Parathyroid adenoma (tissue), 2 donors: ENCODE measurements at regions not wholly inside any gene's neighbourhood (a gene's known extent, or its start where the extent isn't known, plus 50 kb on each side); places are given as distances from the start of the nearest gene placed in this dataset.

Experiments used
- H2AFZ ChIP-seq: fragments of 300-600 bp; sonication (generic); one replicate; pipeline ENCODE4 v1.7.0; 2017; ENCODE audit warnings: antibody characterized with exemption, mild to moderate bottlenecking
- H3K27ac ChIP-seq: fragments of 300-600 bp; sonication (generic); one replicate; pipeline ENCODE4 v1.7.0; 2017
- H3K27me3 ChIP-seq: fragments of 300-600 bp; sonication (generic); one replicate; pipeline ENCODE4 v1.7.0; 2017; ENCODE audit warnings: low read length; ENCODE audit not compliant: control insufficient read depth, insufficient read depth
- H3K36me3 ChIP-seq: fragments of 300-600 bp; sonication (generic); one replicate; pipeline ENCODE4 v1.7.0; 2017; ENCODE audit warnings: low read length; ENCODE audit not compliant: control insufficient read depth, insufficient read depth
- H3K4me1 ChIP-seq: fragments of 300-600 bp; sonication (generic); one replicate; pipeline ENCODE4 v1.7.0; 2017; ENCODE audit warnings: control low read depth
- H3K4me2 ChIP-seq: fragments of 300-600 bp; sonication (generic); one replicate; pipeline ENCODE4 v1.7.0; 2017; ENCODE audit warnings: low read length
- H3K4me3 ChIP-seq: fragments of 300-600 bp; sonication (generic); one replicate; pipeline ENCODE4 v1.7.0; 2017; ENCODE audit warnings: low read depth, low read length
- H3K79me2 ChIP-seq: fragments of 300-600 bp; sonication (generic); one replicate; pipeline ENCODE4 v1.7.0; 2017; ENCODE audit warnings: control low read depth
- H3K9ac ChIP-seq: fragments of 300-600 bp; sonication (generic); one replicate; pipeline ENCODE4 v1.7.0; 2017; ENCODE audit warnings: mild to moderate bottlenecking
- H3K9me3 ChIP-seq: fragments of 300-600 bp; sonication (generic); one replicate; pipeline ENCODE4 v1.7.0; 2017; ENCODE audit warnings: low read length; ENCODE audit not compliant: control insufficient read depth
- TF ChIP-seq, protein P1 (sequence below): fragments of 300-600 bp; sonication (generic); IDR thresholded peaks from one replicate; pipeline ENCODE4 v1.7.0; 2017; ENCODE audit warnings: antibody characterized with exemption, mild to moderate bottlenecking
- donor health status: primary hyperparathyroidism.

DNA sequence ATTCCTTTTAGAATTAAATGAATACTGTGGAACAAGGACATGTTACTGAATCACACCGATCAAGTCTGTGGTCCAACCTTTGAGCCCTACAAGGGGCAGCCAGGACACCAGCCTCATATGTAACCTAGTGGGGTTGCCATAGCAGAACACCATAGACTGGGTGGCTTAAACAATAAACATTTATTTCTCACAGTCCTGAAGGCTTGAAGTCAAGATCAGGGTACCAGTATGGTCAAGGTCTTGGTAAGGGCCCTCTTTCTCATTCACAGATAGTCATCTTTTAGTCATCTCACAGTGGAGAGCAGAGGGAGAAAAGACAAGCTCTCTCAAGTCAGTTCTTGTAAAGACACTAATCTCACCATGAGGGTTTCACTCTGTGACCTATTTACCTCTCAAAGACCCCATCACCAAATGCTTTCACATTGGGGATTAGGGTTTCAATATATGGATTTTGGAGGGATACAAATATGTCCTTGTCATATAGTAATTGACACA lies 422.5 kb downstream of the GADD45G start:
- Histone ChIP-seq H3K79me2 (no peaks in the 10 kb centered on the region), H2AFZ (no peak overlapping the region), H3K4me2 (peak overlapping the region; percentile 1), H3K27ac (peak overlapping the region; percentile 65), H3K27me3 (no peaks in the 10 kb centered on the region), H3K9me3 (no peaks in the 10 kb centered on the region), H3K9ac (no peak overlapping the region), H3K4me1 (peaks cover 18% of the 10 kb centered on the region), H3K36me3 (no peaks in the 10 kb centered on the region), H3K4me3 (no peak overlapping the region)
- TF ChIP-seq, protein P1, sequence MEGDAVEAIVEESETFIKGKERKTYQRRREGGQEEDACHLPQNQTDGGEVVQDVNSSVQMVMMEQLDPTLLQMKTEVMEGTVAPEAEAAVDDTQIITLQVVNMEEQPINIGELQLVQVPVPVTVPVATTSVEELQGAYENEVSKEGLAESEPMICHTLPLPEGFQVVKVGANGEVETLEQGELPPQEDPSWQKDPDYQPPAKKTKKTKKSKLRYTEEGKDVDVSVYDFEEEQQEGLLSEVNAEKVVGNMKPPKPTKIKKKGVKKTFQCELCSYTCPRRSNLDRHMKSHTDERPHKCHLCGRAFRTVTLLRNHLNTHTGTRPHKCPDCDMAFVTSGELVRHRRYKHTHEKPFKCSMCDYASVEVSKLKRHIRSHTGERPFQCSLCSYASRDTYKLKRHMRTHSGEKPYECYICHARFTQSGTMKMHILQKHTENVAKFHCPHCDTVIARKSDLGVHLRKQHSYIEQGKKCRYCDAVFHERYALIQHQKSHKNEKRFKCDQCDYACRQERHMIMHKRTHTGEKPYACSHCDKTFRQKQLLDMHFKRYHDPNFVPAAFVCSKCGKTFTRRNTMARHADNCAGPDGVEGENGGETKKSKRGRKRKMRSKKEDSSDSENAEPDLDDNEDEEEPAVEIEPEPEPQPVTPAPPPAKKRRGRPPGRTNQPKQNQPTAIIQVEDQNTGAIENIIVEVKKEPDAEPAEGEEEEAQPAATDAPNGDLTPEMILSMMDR = no peak

DNA sequence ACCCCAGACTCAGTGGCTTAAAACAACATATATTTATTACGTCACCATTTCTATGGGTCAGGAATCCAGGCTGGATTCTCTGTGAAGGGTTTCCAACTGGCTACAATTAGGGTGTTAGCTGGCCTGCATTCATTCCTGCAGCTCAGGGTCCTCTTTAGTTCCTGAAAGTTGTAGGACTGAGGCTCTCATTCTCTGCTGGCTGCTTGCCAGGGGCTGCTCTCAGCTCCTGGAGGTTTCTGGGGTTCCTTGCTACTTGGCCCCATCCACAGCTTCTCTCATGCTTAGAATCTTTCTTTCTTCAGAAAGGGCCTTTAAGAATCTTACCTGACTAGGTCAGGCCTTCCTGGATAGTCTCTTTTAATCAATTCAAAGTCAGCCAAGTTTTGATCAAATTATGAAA lies 424.6 kb downstream of the GADD45G start:
- no peak overlapping the region for H3K9ac ChIP-seq
- H3K27ac ChIP-seq = no peak overlapping the region
- no peak overlapping the region for H2AFZ ChIP-seq

GRCh38 chr9:90029996-90030395 lies 425.2 kb downstream of the GADD45G start:
- no peaks in the 10 kb centered on the region for H3K36me3 ChIP-seq
- H3K9ac ChIP-seq = no peak overlapping the region
- no peaks in the 10 kb centered on the region for H3K9me3 ChIP-seq
- no peaks in the 10 kb centered on the region for H3K79me2 ChIP-seq
- no peak overlapping the region for H2AFZ ChIP-seq
- H3K4me2 ChIP-seq = no peak overlapping the region
- no peak overlapping the region for H3K27ac ChIP-seq
- H3K27me3 ChIP-seq = no peaks in the 10 kb centered on the region
- peaks cover 23% of the 10 kb centered on the region for H3K4me1 ChIP-seq
- TF ChIP-seq, protein P1 = no peak
- no peak overlapping the region for H3K4me3 ChIP-seq

More for the DNA sequence above, 424.6 kb downstream of the GADD45G start:
- Histone ChIP-seq H3K27me3 (no peaks in the 10 kb centered on the region), H3K79me2 (no peaks in the 10 kb centered on the region), H3K4me2 (no peak overlapping the region), H3K9me3 (no peaks in the 10 kb centered on the region), H3K4me1 (peaks cover 21% of the 10 kb centered on the region), H3K4me3 (no peak overlapping the region), H3K36me3 (no peaks in the 10 kb centered on the region)
- TF ChIP-seq, protein P1 = no peak

DNA sequence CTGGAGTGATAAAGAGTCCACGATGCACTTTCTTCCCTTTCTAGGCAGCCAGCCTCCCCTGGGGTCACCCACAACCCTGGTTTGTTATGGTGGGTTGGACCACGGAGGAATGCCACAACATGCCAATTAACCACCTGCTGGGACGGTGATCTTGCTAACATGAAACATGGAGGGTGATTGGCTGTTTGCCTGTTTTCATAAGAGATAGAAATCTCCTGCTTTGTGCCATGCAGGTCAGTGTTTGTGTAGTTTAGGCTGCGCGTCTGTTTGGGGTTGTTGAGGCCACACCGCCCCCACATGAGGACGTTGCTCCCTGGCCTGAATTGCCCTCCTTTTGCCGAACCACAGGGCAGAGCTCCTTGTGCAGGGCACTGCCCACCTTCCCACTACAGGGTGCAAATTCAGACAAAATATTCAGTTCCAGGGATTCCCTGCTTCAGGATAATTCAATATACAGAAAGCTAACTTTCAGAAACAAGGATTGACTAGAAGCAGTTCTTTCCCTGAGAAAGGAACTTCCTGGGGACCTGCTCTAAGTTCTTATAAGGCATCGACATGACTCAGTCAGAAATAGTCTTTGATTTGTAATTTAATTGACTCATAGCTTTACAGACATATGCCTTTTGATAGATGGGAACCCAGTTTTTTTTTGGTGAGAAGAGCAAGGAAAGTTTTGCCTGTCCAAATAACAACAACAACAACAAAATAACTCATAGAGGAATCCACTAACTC lies 427.6 kb downstream of the GADD45G start:
- Histone ChIP-seq H3K4me1 (peaks cover 13% of the 10 kb centered on the region), H3K27me3 (no peaks in the 10 kb centered on the region), H3K27ac (peak overlapping the region; percentile 64), H3K9me3 (no peaks in the 10 kb centered on the region), H3K4me3 (no peak overlapping the region), H3K79me2 (no peaks in the 10 kb centered on the region), H3K9ac (no peak overlapping the region), H3K36me3 (no peaks in the 10 kb centered on the region), H3K4me2 (peak overlapping the region; percentile 33), H2AFZ (no peak overlapping the region)
- TF ChIP-seq, protein P1 = no peak
